ENCODE measurements at regions not wholly inside any gene's neighbourhood (a gene's known extent, or its start where the extent isn't known, plus 50 kb on each side); places are given as distances from the start of the nearest gene placed in this dataset.

- no peak overlapping the region for H3K4me3 Mint-ChIP-seq
- DNase-seq = no peak
- no peaks in the 10 kb centered on the region for H3K4me1 Mint-ChIP-seq
- POLR2A ChIA-PET = no interaction called here
- no peak for ATAC-seq (ENCODE audit: low read depth)
- H3K36me3 Mint-ChIP-seq (ENCODE audit: low read depth) = no peaks in the 10 kb centered on the region
- intact Hi-C loops (cut with micrococcal nuclease) = no loop called here
- no peaks in the 10 kb centered on the region for H3K27me3 Mint-ChIP-seq
- CTCF ChIA-PET = no interaction called here
- no peak for TF ChIP-seq CTCF (IDR thresholded peaks at IDR 0.05)
- peaks cover 9% of the 10 kb centered on the region for H3K9me3 Mint-ChIP-seq
- no peak overlapping the region for H3K27ac Mint-ChIP-seq
Observed at GRCh38 chr14:87199381-87199780, 793.6 kb downstream of the GALC start.

DNA sequence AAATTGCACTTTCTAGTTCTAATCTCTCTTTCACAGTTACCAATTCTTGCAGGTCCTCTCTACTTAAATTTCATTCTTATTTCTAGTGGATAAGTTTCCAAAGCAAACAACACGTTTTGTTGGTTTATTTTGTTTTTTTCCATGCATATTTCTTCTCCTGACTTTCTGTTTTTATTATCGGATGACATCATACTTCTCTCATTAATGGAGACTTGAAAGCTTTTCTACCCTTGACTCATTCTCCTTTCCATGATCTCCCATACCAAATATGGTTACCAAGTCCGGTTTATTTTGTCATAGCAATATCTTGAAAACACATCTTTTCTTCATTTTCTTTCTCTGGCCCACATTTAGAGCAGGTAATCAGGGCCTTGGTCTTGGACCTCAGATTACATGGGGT, 796.5 kb downstream of the GALC start:
- CTCF ChIA-PET = no interaction called here
- H3K9me3 Mint-ChIP-seq = peaks cover 15% of the 10 kb centered on the region
- H3K27me3 Mint-ChIP-seq = no peaks in the 10 kb centered on the region
- intact Hi-C loops (cut with micrococcal nuclease) = no loop called here
- H3K4me1 Mint-ChIP-seq = no peaks in the 10 kb centered on the region
- no peak for TF ChIP-seq CTCF (IDR thresholded peaks at IDR 0.05)
- ATAC-seq (ENCODE audit: low read depth) = no peak
- no peak overlapping the region for H3K4me3 Mint-ChIP-seq
- H3K27ac Mint-ChIP-seq = no peak overlapping the region
- POLR2A ChIA-PET = no interaction called here
- no peak for DNase-seq
- no peaks in the 10 kb centered on the region for H3K36me3 Mint-ChIP-seq (ENCODE audit: low read depth)

DNA sequence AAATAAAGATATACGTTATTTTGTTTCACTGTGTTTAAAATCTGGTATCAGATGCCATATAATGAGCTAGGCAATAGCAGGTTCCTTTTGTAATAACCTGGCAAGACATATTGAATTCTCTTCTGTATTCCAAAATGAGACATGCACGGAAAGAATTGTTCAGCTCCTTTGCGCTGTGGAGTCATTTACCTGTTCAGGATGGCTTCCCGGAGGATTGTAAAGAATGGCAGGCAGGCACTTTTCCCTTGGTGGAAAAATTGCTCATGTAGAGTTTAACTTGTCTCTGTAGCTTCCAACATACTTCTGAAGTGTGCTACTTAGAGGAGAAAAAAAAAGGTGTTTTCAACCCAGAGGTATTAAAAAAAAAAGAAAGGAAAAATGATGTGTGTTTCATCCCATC, 805.2 kb downstream of the GALC start:
- Mint-ChIP-seq H3K27ac (no peak overlapping the region), H3K36me3 (ENCODE audit: low read depth) (no peaks in the 10 kb centered on the region), H3K27me3 (no peaks in the 10 kb centered on the region), H3K4me3 (no peak overlapping the region), H3K9me3 (peaks cover 18% of the 10 kb centered on the region), H3K4me1 (no peaks in the 10 kb centered on the region)
- no peak for TF ChIP-seq CTCF (IDR thresholded peaks at IDR 0.05)
- ChIA-PET CTCF (no interaction called here), POLR2A (no interaction called here)
- intact Hi-C loops (cut with micrococcal nuclease) = no loop called here
- DNase-seq (no peak), ATAC-seq (ENCODE audit: low read depth) (no peak)

DNA sequence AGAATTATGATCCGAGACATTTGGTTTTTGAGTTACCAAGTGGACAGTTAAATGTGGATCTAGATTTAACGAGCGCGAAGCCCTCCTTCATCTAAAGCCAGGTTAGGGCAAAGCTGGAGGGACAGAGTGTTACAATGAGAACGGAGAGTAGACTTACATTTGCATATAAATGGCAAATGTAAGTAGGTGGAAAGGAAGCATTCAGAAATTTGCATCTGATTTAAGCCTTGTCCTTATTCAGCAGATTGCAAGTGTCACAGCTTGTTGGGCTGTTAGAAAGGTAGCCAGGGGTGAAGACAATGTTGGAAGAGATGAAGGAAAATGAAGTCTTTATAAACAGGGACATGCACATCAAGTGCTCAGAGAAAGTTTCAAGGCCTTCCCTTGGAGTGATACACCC, 806.2 kb downstream of the GALC start:
- no peak for DNase-seq
- intact Hi-C loops (cut with micrococcal nuclease) = no loop called here
- H3K4me3 Mint-ChIP-seq = no peak overlapping the region
- H3K27ac Mint-ChIP-seq = no peak overlapping the region
- no peaks in the 10 kb centered on the region for H3K36me3 Mint-ChIP-seq (ENCODE audit: low read depth)
- peaks cover 16% of the 10 kb centered on the region for H3K9me3 Mint-ChIP-seq
- no peak for ATAC-seq (ENCODE audit: low read depth)
- H3K4me1 Mint-ChIP-seq = no peaks in the 10 kb centered on the region
- POLR2A ChIA-PET = no interaction called here
- CTCF ChIA-PET = no interaction called here
- H3K27me3 Mint-ChIP-seq = no peaks in the 10 kb centered on the region
- TF ChIP-seq CTCF (IDR thresholded peaks at IDR 0.05) = no peak

GRCh38 chr14:87185961-87186560, 806.9 kb downstream of the GALC start:
- no peaks in the 10 kb centered on the region for H3K4me1 Mint-ChIP-seq
- no peak for ATAC-seq (ENCODE audit: low read depth)
- H3K9me3 Mint-ChIP-seq = peaks cover 13% of the 10 kb centered on the region
- no peak for TF ChIP-seq CTCF (IDR thresholded peaks at IDR 0.05)
- DNase-seq = no peak
- ChIA-PET CTCF (no interaction called here), POLR2A (no interaction called here)
- no peaks in the 10 kb centered on the region for H3K36me3 Mint-ChIP-seq (ENCODE audit: low read depth)
- no peak overlapping the region for H3K27ac Mint-ChIP-seq
- H3K27me3 Mint-ChIP-seq = no peaks in the 10 kb centered on the region
- no peak overlapping the region for H3K4me3 Mint-ChIP-seq
- intact Hi-C loops (cut with micrococcal nuclease) = no loop called here
